T follicular helper cell (primary cell): ENCODE measurements at regions not wholly inside any gene's neighbourhood (a gene's known extent, or its start where the extent isn't known, plus 50 kb on each side); places are given as distances from the start of the nearest gene placed in this dataset.

Experiments used
- DNase-seq: peaks from one replicate; pipeline ENCODE4 v3.0.0-alpha.2; 2020; ENCODE audit warnings: low read depth

DNA sequence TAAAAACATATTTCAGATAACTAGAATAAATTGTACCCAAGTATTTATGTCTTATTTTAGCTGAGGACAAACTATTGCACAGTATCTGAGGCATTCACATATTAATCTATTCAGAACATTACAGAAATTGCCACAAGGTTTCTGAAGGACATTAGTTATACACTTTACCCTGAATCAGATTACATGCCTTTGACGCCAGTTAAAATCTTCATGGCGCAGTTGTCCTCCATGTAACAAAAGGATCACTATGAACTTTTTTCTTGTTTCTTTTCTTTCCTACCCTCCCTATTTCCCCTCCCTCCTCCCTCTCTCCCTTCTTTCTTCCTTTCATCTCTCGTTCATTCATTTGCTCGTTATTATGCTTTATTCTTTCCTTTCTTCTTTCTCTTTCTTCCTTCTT is 176.6 kb upstream of the KITLG start:
- DNase-seq, result no peak

DNA sequence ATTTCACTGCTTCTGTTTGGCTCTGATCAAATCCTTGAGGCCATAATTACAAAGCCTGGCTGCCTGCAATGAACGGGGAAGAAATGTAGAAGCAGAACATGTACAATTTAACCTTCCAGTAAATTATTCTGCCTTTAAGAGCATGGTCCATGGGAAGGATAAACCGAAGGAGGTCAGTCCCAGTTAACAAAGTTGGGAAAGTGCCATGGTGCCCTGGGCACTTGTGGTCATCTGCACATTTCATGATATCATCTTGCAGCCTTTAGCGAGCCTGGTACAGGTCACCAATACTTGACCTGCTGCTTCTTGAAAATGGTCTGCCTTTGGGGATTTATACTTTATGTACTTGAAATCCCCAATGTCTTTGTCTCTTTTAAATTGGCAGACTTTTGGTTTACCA is 175.9 kb upstream of the KITLG start:
- DNase-seq, result no peak

GRCh38 chr12:88753707-88754106 is 173.4 kb upstream of the KITLG start:
- DNase-seq, result no peak

GRCh38 chr12:88753066-88753465 is 172.8 kb upstream of the KITLG start:
- no peak for DNase-seq

DNA sequence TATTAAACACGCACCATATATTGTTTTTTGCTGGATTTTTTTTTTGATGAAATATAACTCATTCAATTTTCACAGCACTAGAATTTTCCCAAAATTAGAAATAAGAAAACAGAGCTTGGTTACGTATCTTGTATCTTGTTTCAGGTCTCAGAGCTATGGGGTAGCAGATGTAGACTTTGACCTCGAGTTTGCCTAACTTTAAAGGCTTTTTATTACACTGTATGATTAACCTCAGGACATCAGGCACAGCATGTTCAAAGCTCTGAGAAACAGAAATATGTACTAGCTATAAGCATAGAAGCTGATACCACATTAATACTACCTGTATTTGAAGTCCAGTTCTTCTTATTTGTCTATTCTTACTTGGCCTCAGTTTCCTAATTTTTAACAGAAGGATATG is 171.9 kb upstream of the KITLG start:
- DNase-seq, result no peak

- no peak for DNase-seq
Measured at GRCh38 chr12:88750867-88751543, 170.7 kb upstream of the KITLG start.

- DNase-seq, result no peak
Measured at GRCh38 chr12:88746386-88746785, 166.1 kb upstream of the KITLG start.

DNA sequence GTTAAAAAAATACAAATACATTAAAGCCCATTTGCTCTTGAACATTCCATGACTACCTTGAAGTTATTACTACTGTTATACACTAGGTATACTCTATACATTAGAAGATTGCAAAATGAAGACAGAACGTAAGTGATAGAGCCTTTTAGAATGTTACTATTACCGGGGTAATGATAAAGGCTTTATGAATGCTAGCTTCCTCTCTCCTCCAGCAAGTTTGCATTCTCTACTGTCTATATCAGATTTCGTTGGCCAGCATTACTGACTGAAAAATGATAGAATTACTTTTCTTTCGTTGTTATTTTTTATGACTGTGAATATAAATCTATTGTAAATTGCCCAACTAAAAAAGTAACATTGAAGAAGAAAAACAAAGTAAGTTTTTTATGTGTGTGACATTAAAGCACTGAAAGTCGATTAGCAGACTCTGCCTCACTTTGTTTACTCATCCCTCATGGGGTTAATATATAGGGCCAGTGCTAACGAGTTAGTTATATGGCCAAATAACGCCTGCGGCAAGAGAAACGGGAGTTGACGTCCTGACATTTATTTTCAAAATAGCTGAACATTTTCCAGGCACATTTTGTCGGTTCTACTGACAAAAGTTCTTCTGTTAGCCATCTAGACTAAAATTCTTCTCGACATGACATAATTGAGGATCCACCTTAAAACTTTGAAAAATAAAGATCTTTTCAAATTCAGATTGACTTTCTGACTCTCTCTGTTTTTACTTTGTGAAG is 163.8 kb upstream of the KITLG start:
- no peak for DNase-seq

GRCh38 chr12:88737838-88738472 is 157.7 kb upstream of the KITLG start:
- no peak for DNase-seq

GRCh38 chr12:88736031-88736430 is 155.8 kb upstream of the KITLG start:
- DNase-seq, result no peak

DNA sequence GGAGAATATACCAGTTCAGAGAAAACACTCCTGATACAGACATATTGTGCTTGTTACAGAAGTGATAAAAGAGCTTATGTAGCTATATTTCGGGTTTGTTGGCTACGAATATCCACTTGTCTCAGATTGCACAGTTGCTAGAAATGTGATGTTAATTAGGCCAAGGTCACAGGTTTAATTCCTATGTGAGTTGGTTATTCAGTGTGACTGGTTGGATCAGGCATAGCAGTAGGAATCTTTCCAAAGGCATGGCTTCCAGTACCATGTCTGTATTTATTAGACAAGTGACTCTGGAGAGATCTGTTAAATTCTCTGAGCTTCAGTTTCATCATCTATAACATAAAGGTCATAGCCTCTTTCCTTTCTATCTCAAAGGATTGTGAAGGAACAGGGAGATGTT is 152.7 kb upstream of the KITLG start:
- DNase-seq, result no peak

- no peak for DNase-seq
Measured at GRCh38 chr12:88729196-88729595, 148.9 kb upstream of the KITLG start.

- DNase-seq, result no peak
Measured at GRCh38 chr12:88726806-88727720, 146.8 kb upstream of the KITLG start.

- no peak for DNase-seq
Measured at GRCh38 chr12:88725592-88726143, 145.4 kb upstream of the KITLG start.

GRCh38 chr12:88723219-88723618 is 142.9 kb upstream of the KITLG start:
- DNase-seq, result no peak

- no peak for DNase-seq
Measured at GRCh38 chr12:88720785-88721650, 140.7 kb upstream of the KITLG start.

DNA sequence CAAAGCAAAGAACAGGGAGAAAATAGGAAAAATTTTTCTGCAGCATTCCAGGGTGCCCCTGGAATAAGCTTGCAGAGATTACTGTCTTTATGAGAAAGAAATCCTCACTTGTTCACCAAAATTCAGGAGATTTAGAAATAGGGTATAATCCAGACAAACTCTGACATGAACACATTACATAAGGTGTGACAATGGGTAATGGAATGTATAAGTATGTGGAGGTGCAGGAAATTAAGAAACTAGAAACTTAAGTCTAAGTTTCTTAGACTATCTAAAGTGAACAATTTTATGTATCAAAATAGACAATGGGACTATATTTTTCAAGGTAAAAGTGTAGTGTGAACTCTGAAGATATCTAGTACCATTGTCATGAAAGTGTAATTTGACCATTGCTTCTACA is 140.0 kb upstream of the KITLG start:
- no peak for DNase-seq

DNA sequence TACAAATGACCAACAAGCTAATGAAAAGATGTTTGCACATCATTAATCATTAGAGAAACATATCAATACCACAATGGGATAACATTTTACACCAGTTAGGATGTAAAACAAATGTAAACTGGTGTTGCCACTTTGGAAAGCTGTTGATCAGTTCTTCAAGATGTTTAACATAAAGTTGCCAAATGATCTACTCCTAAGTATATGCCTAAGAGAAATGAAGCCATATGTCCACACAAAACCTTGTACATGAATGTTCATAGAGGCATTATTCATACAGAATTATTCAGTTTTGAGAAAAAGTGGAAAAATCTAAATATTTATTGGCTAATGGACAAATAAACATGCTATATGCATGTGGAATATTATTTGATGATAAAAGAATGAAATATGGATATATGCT is 136.9 kb upstream of the KITLG start:
- DNase-seq, result no peak

GRCh38 chr12:88716240-88716639 is 136.0 kb upstream of the KITLG start:
- no peak for DNase-seq

DNA sequence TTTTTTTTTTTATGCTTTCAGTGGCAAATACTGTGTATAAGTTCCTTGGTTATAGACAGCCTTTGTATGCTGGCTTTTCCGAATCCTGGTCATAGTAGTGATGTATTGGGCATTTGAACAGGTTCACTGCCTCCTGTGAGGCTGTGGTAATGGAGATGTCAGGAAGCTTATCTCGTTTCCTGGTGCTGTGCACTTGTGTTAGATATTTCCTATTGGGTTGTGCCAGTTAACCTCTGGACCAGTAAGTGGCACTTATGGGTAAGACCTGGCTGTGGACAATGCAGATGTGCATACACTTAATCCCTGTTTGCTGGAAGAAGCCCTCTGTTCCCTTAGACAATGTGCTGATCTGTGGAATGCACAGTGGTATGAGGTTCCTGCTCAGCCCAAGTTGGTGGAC is 135.4 kb upstream of the KITLG start:
- DNase-seq, result no peak
